ENCODE measurements at regions not wholly inside any gene's neighbourhood (a gene's known extent, or its start where the extent isn't known, plus 50 kb on each side); places are given as distances from the start of the nearest gene placed in this dataset.

GRCh38 chr2:5594249-5594695, 97.9 kb upstream of the SOX11 start:
- Histone ChIP-seq H3K4me1 (ENCODE audit: control insufficient read depth in 1 of 2, low read depth in 2 of 2) (no peaks in the 10 kb centered on the region), H3K36me3 (no peaks in the 10 kb centered on the region), H3K27ac (no peak overlapping the region), H3K9me3 (no peaks in the 10 kb centered on the region), H3K27me3 (replicated peaks; ENCODE audit: insufficient read depth) (no peaks in the 10 kb centered on the region), H3K4me3 (no peak overlapping the region)
- no peak for ATAC-seq (ENCODE audit: insufficient number of reproducible peaks, low FRiP score, low read depth)
- DNase-seq (ENCODE audit: low spot score): no peak
- TF ChIP-seq, protein P1, sequence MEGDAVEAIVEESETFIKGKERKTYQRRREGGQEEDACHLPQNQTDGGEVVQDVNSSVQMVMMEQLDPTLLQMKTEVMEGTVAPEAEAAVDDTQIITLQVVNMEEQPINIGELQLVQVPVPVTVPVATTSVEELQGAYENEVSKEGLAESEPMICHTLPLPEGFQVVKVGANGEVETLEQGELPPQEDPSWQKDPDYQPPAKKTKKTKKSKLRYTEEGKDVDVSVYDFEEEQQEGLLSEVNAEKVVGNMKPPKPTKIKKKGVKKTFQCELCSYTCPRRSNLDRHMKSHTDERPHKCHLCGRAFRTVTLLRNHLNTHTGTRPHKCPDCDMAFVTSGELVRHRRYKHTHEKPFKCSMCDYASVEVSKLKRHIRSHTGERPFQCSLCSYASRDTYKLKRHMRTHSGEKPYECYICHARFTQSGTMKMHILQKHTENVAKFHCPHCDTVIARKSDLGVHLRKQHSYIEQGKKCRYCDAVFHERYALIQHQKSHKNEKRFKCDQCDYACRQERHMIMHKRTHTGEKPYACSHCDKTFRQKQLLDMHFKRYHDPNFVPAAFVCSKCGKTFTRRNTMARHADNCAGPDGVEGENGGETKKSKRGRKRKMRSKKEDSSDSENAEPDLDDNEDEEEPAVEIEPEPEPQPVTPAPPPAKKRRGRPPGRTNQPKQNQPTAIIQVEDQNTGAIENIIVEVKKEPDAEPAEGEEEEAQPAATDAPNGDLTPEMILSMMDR (IDR thresholded peaks at IDR 0.05): no peak

DNA sequence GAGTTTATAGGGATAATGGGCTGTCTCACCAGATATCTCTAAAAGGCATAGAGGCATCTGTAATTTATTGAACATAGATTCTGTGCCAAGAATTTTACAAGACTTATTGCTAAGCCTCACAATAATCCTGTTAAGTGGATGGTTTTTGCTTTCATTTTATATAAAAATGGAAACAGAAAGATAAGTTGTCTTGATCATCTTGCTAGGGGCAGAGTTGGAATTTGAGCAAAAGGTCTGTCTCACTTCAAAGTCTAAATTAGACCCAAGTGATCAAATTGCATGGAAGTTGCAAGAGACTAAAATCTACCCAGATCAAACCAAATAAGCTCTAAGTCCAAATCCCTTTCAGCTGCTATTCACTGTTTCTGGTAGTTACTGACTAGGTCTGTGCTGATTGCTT, 95.3 kb upstream of the SOX11 start:
- TF ChIP-seq, protein P1 (IDR thresholded peaks at IDR 0.05): no peak
- Histone ChIP-seq H3K4me3 (no peak overlapping the region), H3K4me1 (ENCODE audit: control insufficient read depth in 1 of 2, low read depth in 2 of 2) (no peaks in the 10 kb centered on the region), H3K36me3 (no peaks in the 10 kb centered on the region), H3K9me3 (no peaks in the 10 kb centered on the region), H3K27ac (no peak overlapping the region), H3K27me3 (replicated peaks; ENCODE audit: insufficient read depth) (no peaks in the 10 kb centered on the region)
- DNase-seq (ENCODE audit: low spot score) (no peak), ATAC-seq (ENCODE audit: insufficient number of reproducible peaks, low FRiP score, low read depth) (no peak)

- Histone ChIP-seq H3K36me3 (no peaks in the 10 kb centered on the region), H3K27ac (no peak overlapping the region), H3K4me1 (ENCODE audit: control insufficient read depth in 1 of 2, low read depth in 2 of 2) (no peaks in the 10 kb centered on the region), H3K27me3 (replicated peaks; ENCODE audit: insufficient read depth) (no peaks in the 10 kb centered on the region), H3K4me3 (no peak overlapping the region), H3K9me3 (no peaks in the 10 kb centered on the region)
- DNase-seq (ENCODE audit: low spot score) (no peak), ATAC-seq (ENCODE audit: insufficient number of reproducible peaks, low FRiP score, low read depth) (no peak)
- TF ChIP-seq, protein P1 (IDR thresholded peaks at IDR 0.05): no peak
These were observed 94.0 kb upstream of the SOX11 start for GRCh38 chr2:5598156-5598555.

DNA sequence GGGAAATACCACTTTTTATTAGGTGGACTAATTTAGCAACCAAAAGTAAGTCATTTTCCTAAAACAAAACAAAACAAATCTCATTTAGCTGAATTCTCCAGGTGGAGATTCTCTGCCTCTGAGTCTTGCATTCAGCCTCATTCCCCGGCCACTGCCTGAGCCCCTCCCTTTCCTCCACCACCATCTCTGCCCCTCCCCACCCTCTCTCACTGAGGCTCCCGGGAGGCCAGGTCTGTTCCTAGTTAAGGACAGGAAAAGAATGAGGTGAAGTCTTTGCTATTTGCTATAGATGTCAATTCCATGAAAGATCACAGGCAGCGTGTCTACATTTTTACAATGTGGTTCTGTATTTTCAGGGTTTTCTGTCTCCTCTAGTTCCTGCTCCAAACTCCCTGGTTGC, 83.0 kb upstream of the SOX11 start:
- Histone ChIP-seq H3K4me1 (ENCODE audit: control insufficient read depth in 1 of 2, low read depth in 2 of 2) (no peaks in the 10 kb centered on the region), H3K36me3 (no peaks in the 10 kb centered on the region), H3K4me3 (no peak overlapping the region), H3K27me3 (replicated peaks; ENCODE audit: insufficient read depth) (no peaks in the 10 kb centered on the region), H3K9me3 (no peaks in the 10 kb centered on the region), H3K27ac (no peak overlapping the region)
- ATAC-seq (ENCODE audit: insufficient number of reproducible peaks, low FRiP score, low read depth) (no peak), DNase-seq (ENCODE audit: low spot score) (no peak)
- TF ChIP-seq, protein P1 (IDR thresholded peaks at IDR 0.05): no peak

GRCh38 chr2:5612666-5613065, 79.5 kb upstream of the SOX11 start:
- DNase-seq (ENCODE audit: low spot score): no peak
- ATAC-seq (ENCODE audit: insufficient number of reproducible peaks, low FRiP score, low read depth): no peak
- Histone ChIP-seq H3K4me1 (ENCODE audit: control insufficient read depth in 1 of 2, low read depth in 2 of 2) (no peaks in the 10 kb centered on the region), H3K27me3 (replicated peaks; ENCODE audit: insufficient read depth) (no peaks in the 10 kb centered on the region), H3K36me3 (no peaks in the 10 kb centered on the region), H3K9me3 (no peaks in the 10 kb centered on the region), H3K27ac (no peak overlapping the region), H3K4me3 (no peak overlapping the region)
- TF ChIP-seq, protein P1 (IDR thresholded peaks at IDR 0.05): no peak

Data from thoracic aorta (tissue), 2 donors.